ENCODE measurements at regions not wholly inside any gene's neighbourhood (a gene's known extent, or its start where the extent isn't known, plus 50 kb on each side); places are given as distances from the start of the nearest gene placed in this dataset.

GRCh38 chr15:36332301-36332700, 247.1 kb upstream of the CDIN1 start:
- Histone ChIP-seq H3K27me3 (no peaks in the 10 kb centered on the region), H3K36me3 (no peaks in the 10 kb centered on the region), H3K9me3 (no peaks in the 10 kb centered on the region), H3K4me1 (no peaks in the 10 kb centered on the region), H3K27ac (no peak overlapping the region), H3K4me3 (no peak overlapping the region)
- TF ChIP-seq CTCF (IDR thresholded peaks at IDR 0.05) (no peak), POLR2A (IDR thresholded peaks at IDR 0.05) (no peak), POLR2AphosphoS5 (IDR thresholded peaks at IDR 0.05; ENCODE audit: insufficient read depth in 1 of 2, low read depth in 1 of 2) (no peak)
- intact Hi-C loops (cut with DNase I) = no loop called here
- no peak for DNase-seq (ENCODE audit: extremely low spot score in 2 of 2)

DNA sequence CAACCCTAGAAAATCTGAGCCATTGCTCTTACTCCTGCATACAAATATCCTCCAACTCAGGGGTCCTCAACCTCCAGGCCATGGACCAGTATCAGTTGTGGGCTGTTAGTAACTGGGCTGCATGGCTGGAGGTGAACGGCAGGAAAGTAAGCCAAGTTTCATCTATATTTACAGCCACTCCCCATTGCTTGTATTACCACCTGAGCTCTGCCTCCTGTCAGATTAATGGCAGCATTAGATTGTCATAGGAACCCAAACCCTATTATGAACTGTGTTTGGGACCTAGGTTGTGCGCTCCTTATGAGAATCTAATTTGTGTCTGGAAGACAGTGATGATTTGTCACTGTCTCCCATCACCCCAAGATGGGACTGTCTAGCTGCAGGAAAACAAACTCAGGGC, 246.5 kb upstream of the CDIN1 start:
- H3K27ac ChIP-seq = no peak overlapping the region
- TF ChIP-seq CTCF (IDR thresholded peaks at IDR 0.05) (no peak), POLR2AphosphoS5 (IDR thresholded peaks at IDR 0.05; ENCODE audit: insufficient read depth in 1 of 2, low read depth in 1 of 2) (no peak), POLR2A (IDR thresholded peaks at IDR 0.05) (no peak)
- DNase-seq (ENCODE audit: extremely low spot score in 2 of 2) = no peak
- no peaks in the 10 kb centered on the region for H3K4me1 ChIP-seq
- H3K4me3 ChIP-seq = no peak overlapping the region
- H3K27me3 ChIP-seq = no peaks in the 10 kb centered on the region
- intact Hi-C loops (cut with DNase I) = no loop called here
- no peaks in the 10 kb centered on the region for H3K9me3 ChIP-seq
- no peaks in the 10 kb centered on the region for H3K36me3 ChIP-seq

GRCh38 chr15:36334059-36334458, 245.4 kb upstream of the CDIN1 start:
- Histone ChIP-seq H3K27me3 (no peaks in the 10 kb centered on the region), H3K27ac (no peak overlapping the region), H3K36me3 (no peaks in the 10 kb centered on the region), H3K9me3 (no peaks in the 10 kb centered on the region), H3K4me1 (no peaks in the 10 kb centered on the region), H3K4me3 (no peak overlapping the region)
- intact Hi-C loops (cut with DNase I) = no loop called here
- DNase-seq (ENCODE audit: extremely low spot score in 2 of 2) = no peak
- TF ChIP-seq POLR2A (IDR thresholded peaks at IDR 0.05) (no peak), POLR2AphosphoS5 (IDR thresholded peaks at IDR 0.05; ENCODE audit: insufficient read depth in 1 of 2, low read depth in 1 of 2) (no peak), CTCF (IDR thresholded peaks at IDR 0.05) (no peak)

DNA sequence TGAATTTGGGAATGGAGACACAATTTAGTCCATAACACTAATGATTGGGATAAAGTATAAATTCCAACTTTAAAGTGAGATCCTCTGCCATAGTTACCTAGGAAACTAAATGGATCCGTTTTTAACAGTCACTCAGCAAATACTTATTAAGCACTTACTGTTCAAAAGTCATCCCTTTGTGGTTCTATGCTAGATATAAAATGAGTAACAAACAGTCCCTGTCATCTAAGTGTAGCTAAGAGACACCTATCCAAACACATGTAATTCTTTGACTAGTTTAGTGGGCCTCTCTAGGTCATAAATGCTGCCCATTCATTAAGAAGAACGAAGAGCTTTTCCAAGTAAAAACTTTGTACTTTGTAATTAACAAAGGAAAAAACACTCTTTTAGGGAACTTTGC, 244.2 kb upstream of the CDIN1 start:
- Histone ChIP-seq H3K9me3 (no peaks in the 10 kb centered on the region), H3K4me1 (no peaks in the 10 kb centered on the region), H3K36me3 (no peaks in the 10 kb centered on the region), H3K27me3 (no peaks in the 10 kb centered on the region), H3K27ac (no peak overlapping the region), H3K4me3 (no peak overlapping the region)
- TF ChIP-seq POLR2A (IDR thresholded peaks at IDR 0.05) = no peak
- no peak for TF ChIP-seq CTCF (IDR thresholded peaks at IDR 0.05)
- TF ChIP-seq POLR2AphosphoS5 (IDR thresholded peaks at IDR 0.05; ENCODE audit: insufficient read depth in 1 of 2, low read depth in 1 of 2) = no peak
- DNase-seq (ENCODE audit: extremely low spot score in 2 of 2) = no peak
- intact Hi-C loops (cut with DNase I) = no loop called here

DNA sequence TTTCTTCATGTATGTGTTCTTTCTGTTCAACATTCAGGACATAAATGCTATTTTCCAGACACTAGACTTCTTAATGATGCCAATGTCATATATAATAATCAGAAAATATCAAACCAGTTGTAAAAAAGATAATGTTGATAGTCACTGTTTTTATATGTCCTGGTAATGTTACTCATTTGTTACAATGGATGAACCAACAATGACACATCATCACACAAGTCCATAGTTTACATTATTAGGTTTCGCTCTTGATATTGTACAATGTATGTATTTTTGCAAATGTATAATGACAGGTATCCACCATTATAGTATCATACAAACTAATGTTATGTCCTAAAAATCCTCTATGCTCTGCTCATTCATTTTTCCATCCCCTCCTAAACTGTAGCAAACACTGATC, 243.8 kb upstream of the CDIN1 start:
- Histone ChIP-seq H3K36me3 (no peaks in the 10 kb centered on the region), H3K27me3 (no peaks in the 10 kb centered on the region), H3K4me1 (no peaks in the 10 kb centered on the region), H3K27ac (no peak overlapping the region), H3K4me3 (no peak overlapping the region), H3K9me3 (no peaks in the 10 kb centered on the region)
- intact Hi-C loops (cut with DNase I) = no loop called here
- DNase-seq (ENCODE audit: extremely low spot score in 2 of 2) = no peak
- TF ChIP-seq POLR2A (IDR thresholded peaks at IDR 0.05) (no peak), POLR2AphosphoS5 (IDR thresholded peaks at IDR 0.05; ENCODE audit: insufficient read depth in 1 of 2, low read depth in 1 of 2) (no peak), CTCF (IDR thresholded peaks at IDR 0.05) (no peak)

All from vagina (tissue), 2 donors.